ENCODE measurements at regions not wholly inside any gene's neighbourhood (a gene's known extent, or its start where the extent isn't known, plus 50 kb on each side); places are given as distances from the start of the nearest gene placed in this dataset.

DNA sequence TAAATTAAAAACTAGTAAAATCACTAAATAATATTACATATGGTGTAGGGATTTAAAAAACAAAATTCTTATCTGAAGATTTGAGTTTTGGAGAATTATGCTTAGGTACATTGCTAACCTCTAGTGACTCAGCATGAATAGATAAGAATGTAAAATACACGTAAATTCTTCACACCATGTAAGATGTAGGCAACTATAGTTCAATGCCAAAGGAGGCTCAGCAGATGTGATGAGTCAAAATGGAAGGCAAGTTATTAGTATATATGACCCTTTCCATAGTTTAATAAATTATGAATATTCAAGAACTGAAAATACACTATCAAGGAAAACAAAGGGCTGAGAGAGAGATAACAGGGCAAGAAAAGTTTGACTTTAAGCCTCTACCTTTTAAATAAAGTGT is 79.0 kb downstream of the MRPS30 start:
- no peak for TF ChIP-seq CTCF (IDR thresholded peaks at IDR 0.05; ENCODE audit: insufficient read depth, low read depth, low read length)
- TF ChIP-seq EZH2 (IDR thresholded peaks at IDR 0.05; ENCODE audit: insufficient read depth, low read length), result no peak

All from astrocyte (in vitro differentiated cells and primary cell).